ENCODE measurements at regions not wholly inside any gene's neighbourhood (a gene's known extent, or its start where the extent isn't known, plus 50 kb on each side); places are given as distances from the start of the nearest gene placed in this dataset.
A peak's percentile ranks its signal among the peaks of the same experiment; 100 is the strongest.

DNA sequence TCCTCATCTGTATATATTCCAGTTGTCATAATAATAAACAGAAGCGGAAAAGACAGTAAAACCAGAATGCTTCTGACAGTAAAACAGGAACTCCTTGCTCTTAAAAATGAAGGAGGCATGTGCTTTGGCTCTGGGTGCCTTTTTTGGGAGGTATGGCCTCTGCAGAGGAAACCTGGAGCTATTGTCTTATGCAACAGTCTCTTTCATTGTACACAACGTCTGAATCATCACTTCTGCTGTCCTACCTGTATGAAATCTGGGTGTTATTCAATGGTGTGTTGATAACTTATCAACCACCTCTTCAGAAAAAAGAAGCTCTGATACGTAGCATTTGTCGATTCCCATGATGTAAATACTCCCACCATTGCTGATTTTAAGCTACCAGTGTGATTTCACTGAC is 64.8 kb downstream of the CDCA7 start:
- DNase-seq = no peak

DNA sequence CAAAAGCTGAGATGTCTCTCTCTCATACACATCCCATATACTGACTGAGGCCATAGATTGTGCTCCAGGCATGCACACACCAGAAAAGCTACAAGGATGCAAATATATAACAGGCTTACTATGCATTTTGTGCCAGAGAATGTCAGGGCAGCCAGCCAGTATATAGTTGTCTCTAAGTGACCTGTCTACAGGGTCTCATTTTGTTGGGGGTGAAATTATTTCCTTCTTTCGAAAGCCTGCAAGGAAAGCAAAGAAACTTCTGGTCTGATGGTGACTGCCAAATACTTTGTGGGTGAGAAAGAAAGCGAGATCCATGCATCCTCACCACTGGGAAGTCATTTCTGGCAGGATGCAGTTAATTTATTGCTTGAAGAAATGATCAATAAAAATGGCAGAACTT is 70.2 kb downstream of the CDCA7 start:
- peak; percentile 70 for DNase-seq

DNA sequence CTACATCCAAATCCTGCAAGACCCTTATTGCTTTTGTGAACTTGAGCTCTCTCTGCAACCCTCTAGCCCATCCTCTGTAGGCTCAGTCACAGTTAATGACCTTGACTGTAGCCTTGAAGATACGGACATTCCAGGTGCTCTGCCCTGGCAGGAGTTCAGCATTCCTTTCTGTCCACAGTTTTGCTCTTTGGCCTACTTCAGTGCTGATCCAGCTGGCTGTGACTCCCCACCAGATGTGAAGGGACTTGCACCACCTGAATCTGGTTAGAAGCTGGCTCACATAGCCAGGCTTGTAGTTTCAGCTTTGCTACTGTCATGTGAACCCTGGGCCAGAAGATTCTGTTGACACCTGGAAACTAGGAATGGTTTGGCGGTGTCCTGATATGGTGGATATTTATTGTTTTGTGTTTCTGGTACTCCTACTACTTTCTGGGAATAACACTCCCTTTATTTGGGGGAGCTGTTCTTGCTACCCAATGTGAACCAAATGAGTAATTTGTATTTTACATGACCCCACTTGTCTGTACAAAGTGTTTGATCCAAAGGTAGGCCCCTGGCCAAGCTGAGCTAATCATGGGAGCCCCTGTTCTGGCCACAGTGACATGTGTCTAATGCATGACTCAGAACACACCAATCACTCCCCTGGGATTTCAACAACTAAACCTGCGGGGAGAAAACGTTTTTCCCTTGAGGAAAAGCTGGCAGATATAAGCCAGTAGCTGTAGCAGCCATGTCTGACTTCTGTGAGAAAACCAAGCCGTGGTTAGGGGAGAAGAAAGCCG is 73.4 kb downstream of the CDCA7 start:
- DNase-seq = peak; percentile 78

GRCh38 chr2:173431191-173431590 is 76.5 kb downstream of the CDCA7 start:
- no peak for DNase-seq

GRCh38 chr2:173432049-173432754 is 77.5 kb downstream of the CDCA7 start:
- DNase-seq = no peak

DNA sequence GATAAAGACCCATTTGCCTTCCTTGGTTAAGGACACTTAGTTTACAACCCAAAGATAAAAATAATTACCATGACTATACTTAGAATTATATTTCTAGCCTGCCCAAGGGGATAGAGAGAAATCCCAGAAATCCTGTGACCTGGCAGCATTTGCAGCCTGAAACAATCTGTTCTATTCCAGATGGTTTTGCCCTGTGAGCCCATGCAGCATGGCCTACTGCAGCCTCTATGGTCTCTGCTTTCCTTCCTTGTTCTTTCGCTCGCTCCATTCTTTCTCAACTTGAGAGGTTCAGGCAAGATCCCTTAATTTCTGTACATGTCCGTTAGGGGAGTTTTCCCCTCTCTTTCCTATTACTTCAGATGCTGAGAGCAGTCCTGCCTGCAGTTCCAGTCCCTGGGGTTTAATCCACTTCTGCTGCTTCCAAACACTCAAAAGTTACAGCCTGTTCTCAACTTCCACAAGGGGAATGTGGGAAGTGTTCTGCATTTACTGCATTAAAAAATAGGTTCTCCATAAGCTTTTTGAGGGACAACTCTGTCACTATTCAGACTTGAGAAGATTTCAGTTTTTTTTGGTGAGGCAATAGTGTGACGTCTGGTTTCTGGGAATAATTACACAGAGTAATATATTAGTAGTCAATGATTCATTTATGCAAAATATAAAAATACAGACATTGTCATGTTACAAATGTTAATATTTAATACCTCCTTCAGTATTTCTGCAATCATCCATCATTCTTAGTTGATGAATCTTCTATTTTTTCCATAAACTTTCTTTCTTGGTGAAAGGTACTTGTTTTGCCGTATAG is 80.3 kb downstream of the CDCA7 start:
- peak; percentile 15 for DNase-seq

- DNase-seq = no peak
These were observed 80.9 kb downstream of the CDCA7 start for GRCh38 chr2:173435574-173435973.

GRCh38 chr2:173436088-173436487 is 81.4 kb downstream of the CDCA7 start:
- no peak for DNase-seq

GRCh38 chr2:173441222-173441621 is 86.5 kb downstream of the CDCA7 start:
- DNase-seq = no peak

GRCh38 chr2:173442542-173442941 is 87.9 kb downstream of the CDCA7 start:
- no peak for DNase-seq

GRCh38 chr2:173446722-173447121 is 92.0 kb downstream of the CDCA7 start:
- no peak for DNase-seq

- peak; percentile 84 for DNase-seq
These were observed 94.3 kb downstream of the CDCA7 start for GRCh38 chr2:173448938-173449471.

DNA sequence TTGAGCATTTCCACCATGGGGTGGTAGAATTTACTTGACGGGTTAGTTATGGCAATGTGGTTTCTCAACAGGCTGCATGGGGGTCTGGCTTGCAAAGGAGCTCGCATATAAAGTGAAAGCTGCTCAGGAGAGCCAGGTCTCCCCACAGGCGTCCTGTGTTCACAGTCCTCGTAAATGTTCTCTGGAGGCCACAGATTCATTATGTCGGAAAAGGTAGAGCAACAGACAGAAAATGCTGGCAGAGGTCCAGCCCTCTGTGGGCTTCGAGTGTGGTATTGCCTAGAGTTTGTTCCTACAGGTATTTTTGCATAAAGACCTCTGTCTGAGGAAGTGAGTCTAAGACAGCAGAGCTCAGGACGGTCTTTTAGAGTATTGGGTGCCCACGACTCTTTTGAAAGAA is 96.4 kb downstream of the CDCA7 start:
- DNase-seq = no peak

DNA sequence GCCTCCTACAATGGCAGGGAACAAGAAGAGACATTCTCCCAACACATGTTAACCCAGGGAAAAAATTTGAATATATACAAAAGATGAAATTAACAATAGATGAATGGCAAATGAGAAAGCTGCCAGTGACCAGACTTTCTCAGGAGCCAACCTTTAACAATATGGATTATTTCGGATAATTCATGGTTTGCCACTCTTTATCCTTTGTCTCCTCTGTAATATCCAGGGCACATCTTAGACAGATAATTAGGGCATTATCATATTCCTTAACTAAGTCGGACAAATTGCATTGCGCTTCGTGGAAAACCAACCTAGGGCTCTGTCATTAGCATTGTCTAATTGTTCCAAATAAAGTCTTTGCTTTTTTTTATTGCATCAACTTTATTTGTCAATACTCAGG is 97.3 kb downstream of the CDCA7 start:
- DNase-seq = no peak

DNA sequence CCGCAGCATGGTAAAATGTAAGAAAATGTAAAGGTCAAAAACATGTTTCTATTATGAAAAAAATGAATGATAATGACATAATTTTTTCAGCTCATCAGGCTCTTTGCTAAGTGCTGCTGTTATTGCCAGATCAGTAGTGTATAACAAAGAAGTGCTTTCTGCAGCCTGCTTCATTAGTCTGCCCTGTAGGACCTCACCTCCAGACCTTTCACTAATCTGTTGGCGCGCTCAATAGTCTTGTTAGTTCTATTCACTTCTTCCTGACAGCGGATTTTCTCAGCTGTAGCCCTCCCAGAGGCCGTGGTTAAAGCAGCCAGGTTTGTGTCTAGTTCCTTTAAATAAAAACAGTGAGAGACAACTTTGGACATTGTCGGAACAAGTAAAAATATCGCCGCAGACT is 97.7 kb downstream of the CDCA7 start:
- no peak for DNase-seq

GRCh38 chr2:173456960-173457359 is 102.3 kb downstream of the CDCA7 start:
- DNase-seq = no peak

- no peak for DNase-seq
These were observed 102.7 kb downstream of the CDCA7 start for GRCh38 chr2:173457366-173457765.

DNA sequence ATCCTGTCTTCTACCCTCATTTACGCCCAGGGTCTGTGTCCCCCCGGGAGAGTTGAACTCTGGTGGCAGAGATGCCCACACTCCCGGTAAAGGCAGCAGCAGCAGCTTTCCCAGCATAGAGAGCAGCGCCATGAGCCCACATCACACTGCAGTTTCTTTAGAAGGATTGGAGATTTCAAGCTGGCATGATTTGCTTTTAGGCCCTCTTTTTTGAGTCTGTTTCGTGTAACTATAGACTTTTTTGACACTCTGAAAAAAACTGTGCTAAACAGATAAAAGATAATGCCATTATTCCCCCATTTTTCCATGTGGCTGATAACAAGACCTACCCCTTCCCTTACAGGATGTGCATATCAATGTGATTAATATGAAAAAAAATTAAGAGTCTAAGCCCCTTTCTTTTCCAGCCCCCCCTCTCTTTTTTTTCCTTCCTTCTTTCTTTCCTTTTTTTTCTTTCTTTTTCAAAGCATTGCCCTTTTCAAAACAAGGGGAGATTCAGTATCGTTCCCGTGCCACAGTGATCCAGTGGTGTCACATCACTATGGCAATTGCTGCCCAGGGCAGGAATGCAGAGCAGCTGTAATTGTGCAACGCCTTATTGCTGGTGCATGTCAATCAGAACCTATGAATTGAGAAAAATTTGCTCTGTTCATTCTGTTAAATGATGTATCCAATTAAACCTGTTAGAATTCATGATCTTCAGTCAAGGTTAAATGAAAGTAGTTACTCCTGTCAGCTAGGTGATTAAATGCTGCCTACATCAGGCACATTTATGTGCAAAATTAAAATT is 104.5 kb downstream of the CDCA7 start:
- no peak for DNase-seq

- no peak for DNase-seq
These were observed 108.5 kb downstream of the CDCA7 start for GRCh38 chr2:173462892-173463840.

GRCh38 chr2:173463846-173464245 is 109.2 kb downstream of the CDCA7 start:
- no peak for DNase-seq

Measured in muscle of arm (tissue), 1 donor.